Caco-2 (cell line): ENCODE measurements at regions not wholly inside any gene's neighbourhood (a gene's known extent, or its start where the extent isn't known, plus 50 kb on each side); places are given as distances from the start of the nearest gene placed in this dataset.

ENCODE experiments used
- BruUV-seq: library from RNA; stranded (reverse); fragments of 400-500 nt; replicated peaks from 2 replicates; lab custom pipeline; 2021; lab: Mats Ljungman, UMichigan
- CTCF ChIA-PET: fragments of 300-600 bp; sonication (Branson Sonifier 250); formaldehyde crosslinking; loops from one replicate; lab custom pipeline; 2022; ENCODE audit warnings: antibody characterized with exemption; lab: Charles Lee
- POLR2A ChIA-PET: fragments of 300-600 bp; sonication (Branson Sonifier 250); formaldehyde crosslinking; loops from one replicate; lab custom pipeline; 2022; ENCODE audit warnings: antibody characterized with exemption; lab: Charles Lee
- DNase-seq, 2 experiments: peaks; one replicate each; pipeline versions ENCODE4 v3.0.0 to v3.0.0-alpha.2; 2020 to 2022
- H3K27me3 ChIP-seq: replicated peaks from 2 replicates; pipeline ENCODE4 v1.6.0; 2011; ENCODE audit warnings: low read length; ENCODE audit not compliant: control insufficient read depth, insufficient read depth
- H3K36me3 ChIP-seq: 2 replicates; pipeline ENCODE4 v1.5.1; 2011; ENCODE audit warnings: low read length; ENCODE audit not compliant: control insufficient read depth, insufficient read depth
- H3K4me1 ChIP-seq: fragments of 250-450 bp; sonication (Bioruptor Pico); 2 replicates; pipeline ENCODE4 v1.5.1; 2020; ENCODE audit warnings: mild to moderate bottlenecking
- H3K4me3 ChIP-seq: 2 replicates; pipeline ENCODE4 v1.5.1; 2011; ENCODE audit warnings: low read depth, mild to moderate bottlenecking, control low read depth, low read length
- H3K9me3 ChIP-seq: fragments of 250-450 bp; sonication (Bioruptor Pico); 2 replicates; pipeline ENCODE4 v1.5.1; 2020; ENCODE audit warnings: mild to moderate bottlenecking, moderate library complexity
- H3K27ac Mint-ChIP-seq: one replicate; pipeline ENCODE4 v1.8.0; 2022; ENCODE audit warnings: mixed read lengths; ENCODE audit not compliant: unreplicated experiment
- H3K27me3 Mint-ChIP-seq: one replicate; pipeline ENCODE4 v1.8.0; 2022; ENCODE audit warnings: mixed read lengths; ENCODE audit not compliant: insufficient read depth, unreplicated experiment
- H3K36me3 Mint-ChIP-seq: one replicate; pipeline ENCODE4 v1.8.0; 2022; ENCODE audit warnings: mild to moderate bottlenecking, mixed read lengths; ENCODE audit not compliant: insufficient read depth, unreplicated experiment
- H3K4me1 Mint-ChIP-seq: one replicate; pipeline ENCODE4 v1.8.0; 2022; ENCODE audit warnings: low read depth, mixed read lengths; ENCODE audit not compliant: unreplicated experiment
- H3K4me3 Mint-ChIP-seq: one replicate; pipeline ENCODE4 v1.8.0; 2022; ENCODE audit warnings: mild to moderate bottlenecking, moderate library complexity, mixed read lengths; ENCODE audit not compliant: unreplicated experiment
- H3K9me3 Mint-ChIP-seq: one replicate; pipeline ENCODE4 v1.8.0; 2022; ENCODE audit warnings: mixed read lengths; ENCODE audit not compliant: unreplicated experiment
- CTCF ChIP-seq, 2 experiments: fragments of 200-600 bp in 1 of 2; IDR thresholded peaks; 1 replicate in 1 of 2; 2 replicates in 1 of 2; pipeline versions ENCODE4 v1.5.1 to v1.8.0; 2011 to 2022; ENCODE audit warnings: antibody characterized with exemption in 1 of 2, control low read depth in 1 of 2, inconsistent platforms in 1 of 2, low read depth in 1 of 2, low read length in 1 of 2, mild to moderate bottlenecking in 1 of 2, moderate library complexity in 1 of 2; ENCODE audit not compliant: insufficient read depth in 1 of 2, severe bottlenecking in 1 of 2, unreplicated experiment in 1 of 2
- intact Hi-C: fragments of 100-400 bp; cut with micrococcal nuclease; formaldehyde crosslinking; loops from one replicate; pipeline ENCODE4 v1.10.0; 2022; ENCODE audit not compliant: unreplicated experiment

GRCh38 chr4:188697243-188697642, 558.0 kb downstream of the TRIML1 start:
- no peaks in the 10 kb centered on the region for H3K9me3 Mint-ChIP-seq
- H3K4me1 Mint-ChIP-seq = no peaks in the 10 kb centered on the region
- BruUV-seq = no TSS peak
- H3K4me3 Mint-ChIP-seq = no peak overlapping the region
- Histone ChIP-seq H3K9me3 (no peaks in the 10 kb centered on the region), H3K36me3 (no peaks in the 10 kb centered on the region), H3K4me1 (no peaks in the 10 kb centered on the region), H3K27me3 (no peaks in the 10 kb centered on the region), H3K4me3 (no peak overlapping the region)
- H3K36me3 Mint-ChIP-seq = no peaks in the 10 kb centered on the region
- no peaks in the 10 kb centered on the region for H3K27me3 Mint-ChIP-seq
- intact Hi-C loops = no loop called here
- H3K27ac Mint-ChIP-seq = no peak overlapping the region
- POLR2A ChIA-PET = no interaction called here
- no peak for TF ChIP-seq CTCF (IDR thresholded peaks at IDR 0.05; ENCODE audit: insufficient read depth in 1 of 2, low read depth in 1 of 2, low read length in 1 of 2, severe bottlenecking in 1 of 2, unreplicated experiment in 1 of 2)
- CTCF ChIA-PET = interaction anchor here (0.6 kb wide), 1 partner anchor 280 kb away, joined by 3 read pairs; no protein-coding TSS in a partner anchor
- no peak for DNase-seq

GRCh38 chr4:188701952-188702351, 562.7 kb downstream of the TRIML1 start:
- ChIA-PET POLR2A (no interaction called here), CTCF (no interaction called here)
- Mint-ChIP-seq H3K36me3 (no peaks in the 10 kb centered on the region), H3K4me1 (no peaks in the 10 kb centered on the region), H3K4me3 (no peak overlapping the region), H3K9me3 (no peaks in the 10 kb centered on the region), H3K27me3 (no peaks in the 10 kb centered on the region), H3K27ac (no peak overlapping the region)
- Histone ChIP-seq H3K4me1 (no peaks in the 10 kb centered on the region), H3K27me3 (no peaks in the 10 kb centered on the region), H3K9me3 (no peaks in the 10 kb centered on the region), H3K36me3 (no peaks in the 10 kb centered on the region), H3K4me3 (no peak overlapping the region)
- no peak for TF ChIP-seq CTCF (IDR thresholded peaks at IDR 0.05; ENCODE audit: insufficient read depth in 1 of 2, low read depth in 1 of 2, low read length in 1 of 2, severe bottlenecking in 1 of 2, unreplicated experiment in 1 of 2)
- no peak for DNase-seq
- intact Hi-C loops = no loop called here
- no TSS peak for BruUV-seq

GRCh38 chr4:188704288-188704687, 565.0 kb downstream of the TRIML1 start:
- H3K36me3 ChIP-seq = no peaks in the 10 kb centered on the region
- Mint-ChIP-seq H3K36me3 (no peaks in the 10 kb centered on the region), H3K9me3 (no peaks in the 10 kb centered on the region), H3K27me3 (no peaks in the 10 kb centered on the region), H3K4me3 (no peak overlapping the region), H3K27ac (no peak overlapping the region), H3K4me1 (no peaks in the 10 kb centered on the region)
- no peaks in the 10 kb centered on the region for H3K9me3 ChIP-seq
- H3K27me3 ChIP-seq = no peaks in the 10 kb centered on the region
- no peak for TF ChIP-seq CTCF (IDR thresholded peaks at IDR 0.05; ENCODE audit: insufficient read depth in 1 of 2, low read depth in 1 of 2, low read length in 1 of 2, severe bottlenecking in 1 of 2, unreplicated experiment in 1 of 2)
- H3K4me1 ChIP-seq = no peaks in the 10 kb centered on the region
- no peak for DNase-seq
- POLR2A ChIA-PET = no interaction called here
- no TSS peak for BruUV-seq
- CTCF ChIA-PET = no interaction called here
- intact Hi-C loops = no loop called here
- H3K4me3 ChIP-seq = no peak overlapping the region
